ENCODE measurements at regions not wholly inside any gene's neighbourhood (a gene's known extent, or its start where the extent isn't known, plus 50 kb on each side); places are given as distances from the start of the nearest gene placed in this dataset.

DNA sequence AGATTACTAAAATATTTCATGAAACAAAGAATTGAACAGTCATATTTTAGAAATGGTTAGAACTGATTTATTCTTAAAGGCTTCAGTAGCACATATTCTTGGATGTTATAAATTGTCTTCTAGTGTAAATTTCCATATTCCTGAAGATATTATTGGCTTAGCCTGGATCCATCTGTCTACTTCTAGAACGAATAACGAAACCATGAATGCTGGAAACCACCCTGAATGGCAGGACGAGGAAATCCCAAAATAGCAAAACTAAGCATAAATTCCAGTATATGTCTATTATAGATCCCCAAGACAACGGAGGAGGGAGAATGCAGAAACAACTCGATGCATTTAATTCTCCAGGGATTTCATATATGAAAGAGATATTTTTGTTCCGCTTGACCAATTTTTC is 2191.0 kb upstream of the ACO1 start:
- no peak for TF ChIP-seq CTCF (IDR thresholded peaks at IDR 0.05)
- no peak for TF ChIP-seq EP300 (IDR thresholded peaks at IDR 0.05)
- no peak for TF ChIP-seq POLR2A (IDR thresholded peaks at IDR 0.05; ENCODE audit: low read depth)
- TF ChIP-seq POLR2AphosphoS5 (IDR thresholded peaks at IDR 0.05), result no peak

All from esophagus muscularis mucosa (tissue), 4 donors.